Adrenal gland (tissue), 5 donors: ENCODE measurements at regions not wholly inside any gene's neighbourhood (a gene's known extent, or its start where the extent isn't known, plus 50 kb on each side); places are given as distances from the start of the nearest gene placed in this dataset.

Experiments
- POLR2A ChIP-seq, 2 donors: fragments of 450-650 bp; IDR thresholded peaks; one replicate each; pipeline ENCODE4 v1.6.1; 2017; ENCODE audit warnings: antibody characterized with exemption in 2 of 2, mild to moderate bottlenecking in 2 of 2, moderate library complexity in 1 of 2
- TF ChIP-seq, protein P1 (sequence below), 6 experiments: fragments of 450-650 bp in 4 of 6; fragments of 200-600 bp in 2 of 6; sonication (generic) in 1 of 6; IDR thresholded peaks; 1 replicate in 5 of 6; 2 replicates in 1 of 6; pipeline versions ENCODE4 v1.5.1 to v1.8.0; 2016 to 2021; ENCODE audit warnings: antibody characterized with exemption in 6 of 6, mild to moderate bottlenecking in 2 of 6, moderate library complexity in 1 of 6
- donor health status: DM: no; HTN: no; CAD: no.

DNA sequence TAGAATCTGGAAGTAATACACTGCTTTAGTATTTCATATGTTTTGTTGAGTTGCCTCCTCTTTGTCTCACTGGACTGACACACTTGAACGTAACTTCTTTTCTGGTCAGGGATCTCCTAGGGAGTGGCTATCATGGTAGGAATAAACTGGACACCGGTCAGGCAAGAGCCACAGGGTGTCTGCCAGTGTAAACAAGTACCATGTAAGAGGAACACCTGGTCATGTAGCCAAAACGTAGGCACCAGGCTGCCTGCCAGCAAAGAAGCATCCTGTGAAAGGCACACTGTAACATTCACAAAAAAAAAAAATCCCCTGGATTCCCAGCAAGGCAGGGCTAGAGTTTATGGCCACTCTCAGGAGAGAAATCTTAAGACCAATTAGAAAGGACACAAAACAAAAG is 372.8 kb upstream of the RND3 start:
- TF ChIP-seq POLR2A (IDR thresholded peaks at IDR 0.05): no peak
- TF ChIP-seq, protein P1, sequence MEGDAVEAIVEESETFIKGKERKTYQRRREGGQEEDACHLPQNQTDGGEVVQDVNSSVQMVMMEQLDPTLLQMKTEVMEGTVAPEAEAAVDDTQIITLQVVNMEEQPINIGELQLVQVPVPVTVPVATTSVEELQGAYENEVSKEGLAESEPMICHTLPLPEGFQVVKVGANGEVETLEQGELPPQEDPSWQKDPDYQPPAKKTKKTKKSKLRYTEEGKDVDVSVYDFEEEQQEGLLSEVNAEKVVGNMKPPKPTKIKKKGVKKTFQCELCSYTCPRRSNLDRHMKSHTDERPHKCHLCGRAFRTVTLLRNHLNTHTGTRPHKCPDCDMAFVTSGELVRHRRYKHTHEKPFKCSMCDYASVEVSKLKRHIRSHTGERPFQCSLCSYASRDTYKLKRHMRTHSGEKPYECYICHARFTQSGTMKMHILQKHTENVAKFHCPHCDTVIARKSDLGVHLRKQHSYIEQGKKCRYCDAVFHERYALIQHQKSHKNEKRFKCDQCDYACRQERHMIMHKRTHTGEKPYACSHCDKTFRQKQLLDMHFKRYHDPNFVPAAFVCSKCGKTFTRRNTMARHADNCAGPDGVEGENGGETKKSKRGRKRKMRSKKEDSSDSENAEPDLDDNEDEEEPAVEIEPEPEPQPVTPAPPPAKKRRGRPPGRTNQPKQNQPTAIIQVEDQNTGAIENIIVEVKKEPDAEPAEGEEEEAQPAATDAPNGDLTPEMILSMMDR (IDR thresholded peaks at IDR 0.05): no peak
